GM12872 (cell line): ENCODE measurements at regions not wholly inside any gene's neighbourhood (a gene's known extent, or its start where the extent isn't known, plus 50 kb on each side); places are given as distances from the start of the nearest gene placed in this dataset.

Experiments
- CTCF ChIP-seq: IDR thresholded peaks from 3 replicates; pipeline ENCODE4 v1.5.1; 2011; ENCODE audit warnings: low read depth, mild to moderate bottlenecking, low read length, moderate library complexity; ENCODE audit not compliant: insufficient read depth

- no peak for TF ChIP-seq CTCF
These were observed 137.6 kb downstream of the GOLIM4 start for GRCh38 chr3:167958141-167958540.

GRCh38 chr3:167952969-167953368, 142.8 kb downstream of the GOLIM4 start:
- TF ChIP-seq CTCF: no peak

GRCh38 chr3:167950212-167950611, 145.5 kb downstream of the GOLIM4 start:
- no peak for TF ChIP-seq CTCF

GRCh38 chr3:167941234-167941995, 154.3 kb downstream of the GOLIM4 start:
- no peak for TF ChIP-seq CTCF

GRCh38 chr3:167940241-167940640, 155.5 kb downstream of the GOLIM4 start:
- no peak for TF ChIP-seq CTCF

GRCh38 chr3:167938516-167938915, 157.2 kb downstream of the GOLIM4 start:
- no peak for TF ChIP-seq CTCF

GRCh38 chr3:167936019-167936418, 159.7 kb downstream of the GOLIM4 start:
- no peak for TF ChIP-seq CTCF
